ENCODE measurements at regions not wholly inside any gene's neighbourhood (a gene's known extent, or its start where the extent isn't known, plus 50 kb on each side); places are given as distances from the start of the nearest gene placed in this dataset.

DNA sequence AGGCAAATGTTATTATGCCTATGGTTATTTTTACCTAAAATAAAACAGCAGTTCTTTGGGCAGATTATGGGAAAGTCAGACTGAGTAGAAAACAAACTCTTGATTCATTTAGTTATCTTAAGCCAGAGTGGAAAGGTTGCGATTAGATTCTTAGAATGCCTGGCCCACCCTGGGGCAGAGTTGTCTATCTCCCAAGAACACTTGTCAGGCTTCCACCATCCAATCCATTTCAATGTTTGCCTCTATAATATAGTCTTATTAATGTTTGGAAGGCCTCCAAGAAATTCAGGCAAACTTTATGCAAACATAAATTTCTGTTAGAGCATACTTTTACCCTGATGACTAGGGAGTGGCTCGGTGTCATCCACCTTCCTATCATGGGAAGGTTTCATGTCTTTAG is 207.0 kb downstream of the SLITRK6 start:
- TF ChIP-seq, protein P1, sequence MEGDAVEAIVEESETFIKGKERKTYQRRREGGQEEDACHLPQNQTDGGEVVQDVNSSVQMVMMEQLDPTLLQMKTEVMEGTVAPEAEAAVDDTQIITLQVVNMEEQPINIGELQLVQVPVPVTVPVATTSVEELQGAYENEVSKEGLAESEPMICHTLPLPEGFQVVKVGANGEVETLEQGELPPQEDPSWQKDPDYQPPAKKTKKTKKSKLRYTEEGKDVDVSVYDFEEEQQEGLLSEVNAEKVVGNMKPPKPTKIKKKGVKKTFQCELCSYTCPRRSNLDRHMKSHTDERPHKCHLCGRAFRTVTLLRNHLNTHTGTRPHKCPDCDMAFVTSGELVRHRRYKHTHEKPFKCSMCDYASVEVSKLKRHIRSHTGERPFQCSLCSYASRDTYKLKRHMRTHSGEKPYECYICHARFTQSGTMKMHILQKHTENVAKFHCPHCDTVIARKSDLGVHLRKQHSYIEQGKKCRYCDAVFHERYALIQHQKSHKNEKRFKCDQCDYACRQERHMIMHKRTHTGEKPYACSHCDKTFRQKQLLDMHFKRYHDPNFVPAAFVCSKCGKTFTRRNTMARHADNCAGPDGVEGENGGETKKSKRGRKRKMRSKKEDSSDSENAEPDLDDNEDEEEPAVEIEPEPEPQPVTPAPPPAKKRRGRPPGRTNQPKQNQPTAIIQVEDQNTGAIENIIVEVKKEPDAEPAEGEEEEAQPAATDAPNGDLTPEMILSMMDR (IDR thresholded peaks at IDR 0.05; ENCODE audit: low read depth, low read length) = no peak
- H3K4me3 ChIP-seq (ENCODE audit: low read depth, low read length) = no peak overlapping the region

- TF ChIP-seq, protein P1 (IDR thresholded peaks at IDR 0.05; ENCODE audit: low read depth, low read length) = no peak
- H3K4me3 ChIP-seq (ENCODE audit: low read depth, low read length) = no peak overlapping the region
Observed at GRCh38 chr13:85590231-85590931, 208.8 kb downstream of the SLITRK6 start.

DNA sequence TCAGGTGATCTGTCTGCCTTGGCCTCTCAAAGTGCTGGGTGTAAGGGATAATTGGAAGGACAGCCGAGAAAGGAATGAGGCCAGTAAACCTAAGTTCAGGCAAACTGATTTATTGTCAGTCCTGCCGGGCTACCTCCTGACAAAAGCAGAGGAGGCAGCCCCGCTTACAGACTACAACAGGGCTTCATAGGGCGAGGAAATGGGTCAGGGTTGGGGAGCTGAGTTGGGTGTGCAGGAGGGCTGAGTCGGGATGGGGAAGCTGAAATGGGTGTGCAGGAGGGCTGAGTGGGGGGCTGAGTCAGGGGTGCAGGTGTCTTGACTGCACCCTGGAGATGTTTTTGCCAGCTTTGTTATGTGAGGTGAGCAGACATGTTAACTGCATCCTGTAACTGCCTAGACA is 210.2 kb downstream of the SLITRK6 start:
- no peak overlapping the region for H3K4me3 ChIP-seq (ENCODE audit: low read depth, low read length)
- TF ChIP-seq, protein P1 (IDR thresholded peaks at IDR 0.05; ENCODE audit: low read depth, low read length) = no peak

DNA sequence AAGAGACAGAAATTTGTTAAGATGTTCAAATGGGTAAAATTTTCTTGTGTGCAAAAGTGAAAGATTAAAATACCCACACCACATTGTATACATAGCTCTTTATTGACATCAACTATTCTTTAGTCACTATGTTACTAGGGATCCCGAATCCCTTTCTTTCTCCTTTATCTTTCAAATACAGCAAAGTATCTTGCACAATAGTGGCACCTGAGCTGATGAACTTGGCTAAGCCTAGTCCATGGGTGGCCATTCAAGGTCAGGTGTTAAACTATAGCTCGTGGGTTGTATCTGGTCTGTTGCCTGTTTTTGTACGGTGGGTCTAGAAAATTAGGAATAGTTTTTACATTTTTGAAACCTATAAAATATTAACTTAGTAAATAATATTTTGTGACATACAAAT is 210.9 kb downstream of the SLITRK6 start:
- TF ChIP-seq, protein P1 (IDR thresholded peaks at IDR 0.05; ENCODE audit: low read depth, low read length) = no peak
- no peak overlapping the region for H3K4me3 ChIP-seq (ENCODE audit: low read depth, low read length)

GRCh38 chr13:85586856-85587255 is 212.4 kb downstream of the SLITRK6 start:
- no peak overlapping the region for H3K4me3 ChIP-seq (ENCODE audit: low read depth, low read length)
- TF ChIP-seq, protein P1 (IDR thresholded peaks at IDR 0.05; ENCODE audit: low read depth, low read length) = no peak

GRCh38 chr13:85586422-85586831 is 212.8 kb downstream of the SLITRK6 start:
- TF ChIP-seq, protein P1 (IDR thresholded peaks at IDR 0.05; ENCODE audit: low read depth, low read length) = no peak
- no peak overlapping the region for H3K4me3 ChIP-seq (ENCODE audit: low read depth, low read length)

- no peak overlapping the region for H3K4me3 ChIP-seq (ENCODE audit: low read depth, low read length)
- TF ChIP-seq, protein P1 (IDR thresholded peaks at IDR 0.05; ENCODE audit: low read depth, low read length) = no peak
Observed at GRCh38 chr13:85582890-85583289, 216.3 kb downstream of the SLITRK6 start.
